ENCODE measurements at regions not wholly inside any gene's neighbourhood (a gene's known extent, or its start where the extent isn't known, plus 50 kb on each side); places are given as distances from the start of the nearest gene placed in this dataset.

DNA sequence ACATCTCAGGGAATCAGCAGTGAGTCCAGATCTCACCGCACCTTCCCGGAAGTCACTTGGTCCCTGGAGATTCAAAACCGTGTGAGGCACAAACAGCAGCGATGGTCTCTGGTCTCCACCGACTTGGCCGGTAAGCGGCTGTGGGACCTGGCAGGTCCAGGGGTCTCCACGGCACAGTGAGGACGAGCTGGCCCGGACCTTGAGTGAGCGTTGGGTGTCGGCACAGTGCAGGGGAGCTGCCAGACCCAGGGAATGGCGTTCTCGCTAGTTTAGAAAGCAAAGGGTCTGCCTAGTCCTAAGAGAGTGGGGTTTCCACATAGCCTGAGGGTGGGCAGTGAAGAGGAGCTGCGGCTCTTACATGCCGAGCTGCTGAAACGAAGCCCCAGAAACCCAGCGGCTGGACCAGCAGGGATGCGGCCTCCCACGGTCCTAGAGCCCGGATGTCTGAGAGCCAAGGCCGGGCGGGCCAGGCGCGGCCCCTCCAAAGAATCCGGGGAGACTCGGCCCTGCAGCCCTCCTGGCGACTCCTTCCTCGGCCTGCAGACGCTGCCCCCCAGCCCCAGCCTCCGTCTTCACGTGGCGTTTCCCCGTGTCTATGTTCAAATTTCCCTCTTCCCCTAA, 185.0 kb downstream of the ERMARD start:
- no peak for DNase-seq (ENCODE audit: low read depth in 2 of 3, low spot score in 2 of 3)

DNA sequence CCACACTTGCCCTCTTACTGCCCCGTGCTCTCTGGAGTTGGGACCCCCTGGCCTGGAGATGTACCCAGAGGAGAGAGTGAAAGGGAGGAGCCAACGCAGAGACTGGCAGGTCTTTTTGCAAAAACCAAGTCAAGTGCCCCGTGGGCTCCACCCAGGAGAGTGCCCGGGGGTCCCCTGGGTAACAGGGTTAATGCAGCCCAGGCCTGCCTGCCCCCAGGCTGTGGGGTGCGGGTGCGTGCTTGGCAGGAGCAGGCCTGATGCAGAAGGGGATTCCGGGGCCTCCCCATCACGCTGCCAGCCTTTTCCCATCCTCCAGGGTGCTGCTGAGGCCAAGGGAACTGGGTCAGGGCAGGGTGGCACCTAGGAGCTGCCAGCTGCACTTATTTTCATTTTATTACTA, 184.4 kb downstream of the ERMARD start:
- no peak for DNase-seq (ENCODE audit: low read depth in 2 of 3, low spot score in 2 of 3)

DNA sequence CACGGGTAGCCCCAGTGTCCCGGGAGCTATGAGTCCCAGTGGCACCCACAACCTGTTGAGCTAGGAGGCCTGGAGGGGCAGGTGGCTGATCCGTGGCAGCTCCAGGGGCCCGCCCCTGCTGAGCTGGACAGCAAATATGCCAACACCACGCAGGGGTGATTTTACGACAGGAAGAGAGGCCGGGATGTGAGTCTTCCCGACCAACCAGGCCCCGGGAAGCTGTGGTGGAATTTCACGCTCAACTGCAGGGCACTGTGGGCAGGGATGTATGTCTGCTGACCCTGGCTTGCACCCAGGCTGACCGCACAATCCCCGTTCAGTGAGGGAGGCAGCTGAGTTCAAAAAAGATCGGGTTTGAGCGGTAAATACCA, 183.9 kb downstream of the ERMARD start:
- no peak for DNase-seq (ENCODE audit: low read depth in 2 of 3, low spot score in 2 of 3)

DNA sequence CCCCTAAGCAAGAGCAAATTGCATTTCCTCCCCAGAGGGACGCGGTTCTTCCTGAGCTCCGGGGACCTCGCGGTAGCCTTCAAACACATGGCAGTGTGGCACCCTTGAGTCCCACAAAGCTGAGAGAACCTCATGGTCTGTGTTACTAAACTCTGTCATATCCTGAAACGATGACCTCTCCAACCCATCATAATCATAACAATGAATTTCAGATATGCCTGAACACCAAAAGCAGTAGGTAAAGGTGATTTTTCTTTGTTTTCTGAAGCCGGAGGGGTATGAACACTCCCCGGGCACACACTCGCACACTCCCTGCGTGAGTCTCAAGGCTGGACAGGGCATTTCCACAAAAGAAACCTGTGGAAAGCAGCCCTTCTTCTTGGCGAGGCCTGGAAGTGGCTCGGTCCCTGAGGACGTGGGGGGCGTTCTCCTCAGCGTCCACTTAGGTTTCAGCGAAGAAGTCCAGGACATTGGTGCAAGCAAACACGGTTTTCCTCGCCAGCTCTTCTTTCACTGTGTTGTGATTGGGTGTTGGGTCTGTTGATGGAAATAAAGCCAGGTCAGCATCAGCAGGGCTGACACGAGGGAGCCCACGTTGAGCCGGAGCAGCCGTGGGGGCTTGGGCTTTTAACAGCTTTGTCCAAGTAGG, 183.4 kb downstream of the ERMARD start:
- DNase-seq (ENCODE audit: low read depth in 2 of 3, low spot score in 2 of 3), result no peak

DNA sequence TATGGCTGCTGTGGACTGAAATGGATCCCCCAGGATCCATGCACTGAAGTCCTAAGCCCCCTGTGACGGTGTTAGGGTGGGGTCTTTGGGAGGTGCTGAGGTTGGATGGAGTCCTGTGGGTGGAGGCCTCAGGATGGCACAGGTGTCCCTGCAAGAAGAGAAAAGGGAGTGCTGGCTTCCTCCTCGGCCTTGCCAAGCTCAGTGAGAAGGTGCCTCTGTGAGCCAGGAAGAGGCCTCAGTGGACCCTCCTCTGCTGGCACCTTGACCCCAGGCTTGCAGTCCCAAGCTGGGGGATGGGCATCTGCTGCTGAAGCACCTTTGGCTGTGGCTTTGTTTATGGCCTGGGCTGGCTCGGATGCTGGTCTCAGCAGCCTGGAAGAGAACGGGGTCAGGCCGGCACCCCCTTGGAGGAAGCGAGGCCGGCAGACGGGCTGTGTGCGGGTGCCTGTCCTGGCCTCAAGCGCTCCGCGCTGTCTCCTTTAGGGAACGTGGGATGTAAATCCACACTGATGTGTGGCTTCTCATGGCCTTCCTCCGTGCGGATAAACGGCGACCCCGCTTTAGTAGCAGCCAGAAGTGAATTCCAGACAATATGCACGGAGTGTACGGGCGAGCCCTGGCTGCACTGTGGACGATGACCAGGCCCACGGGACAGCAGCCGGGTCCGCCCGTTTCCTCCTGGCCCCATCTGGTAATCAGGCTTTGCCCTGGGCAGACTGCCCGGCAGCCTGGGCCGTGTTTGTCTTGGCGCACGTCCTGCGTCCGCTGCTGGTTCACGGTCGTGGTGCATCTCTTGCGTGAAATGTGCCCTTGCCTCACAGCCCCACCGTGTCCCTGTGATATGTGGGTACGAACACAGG, 182.6 kb downstream of the ERMARD start:
- no peak for DNase-seq (ENCODE audit: low read depth in 2 of 3, low spot score in 2 of 3)

DNA sequence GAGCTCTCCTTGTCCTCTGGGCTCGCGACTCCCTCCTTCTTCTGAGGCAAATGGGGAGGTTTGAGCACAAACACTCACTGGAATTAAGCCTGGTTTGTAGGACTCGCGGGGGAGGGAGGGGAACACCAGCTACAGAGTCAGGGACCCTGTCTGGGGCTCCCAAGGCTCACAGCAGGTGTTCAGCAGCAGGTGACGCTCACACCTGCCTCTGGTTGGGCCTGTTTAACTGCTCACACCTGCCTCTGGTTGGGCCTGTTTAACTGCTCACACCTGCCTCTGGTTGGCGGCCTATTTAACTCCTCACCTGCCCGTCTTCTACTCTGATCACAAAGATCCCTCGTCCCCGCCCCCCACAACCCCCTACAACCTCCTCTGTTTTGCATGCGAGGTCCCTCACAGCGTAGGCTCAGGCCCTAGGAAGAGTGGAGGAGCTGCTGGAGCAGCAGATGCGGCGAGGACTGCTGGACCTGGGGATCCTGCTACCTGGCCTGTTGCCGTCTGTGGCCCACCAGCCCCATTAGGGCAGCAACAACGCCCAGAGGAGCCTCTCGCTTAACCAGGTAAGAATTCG, 181.9 kb downstream of the ERMARD start:
- DNase-seq (ENCODE audit: low read depth in 2 of 3, low spot score in 2 of 3), result no peak

DNA sequence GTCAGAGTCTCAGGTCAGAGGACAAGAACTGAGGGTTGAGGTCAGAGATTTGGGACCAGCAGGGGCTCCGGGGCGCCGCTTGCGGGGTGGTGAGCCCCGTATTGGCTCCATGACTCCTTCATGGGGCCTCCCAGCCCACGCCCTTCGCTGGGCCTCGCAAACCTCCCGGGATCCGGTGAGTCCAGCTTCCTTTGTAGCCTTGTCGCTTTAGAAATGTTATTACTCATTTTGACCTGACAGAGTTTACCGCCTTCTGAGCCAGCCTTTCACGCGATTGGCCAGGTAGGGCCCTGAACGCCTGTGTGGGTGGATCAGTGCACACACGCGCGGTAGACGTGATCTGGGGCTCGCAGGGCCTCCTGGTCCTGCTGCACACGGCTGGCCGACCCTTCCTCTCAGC, 181.1 kb downstream of the ERMARD start:
- no peak for DNase-seq (ENCODE audit: low read depth in 2 of 3, low spot score in 2 of 3)

DNA sequence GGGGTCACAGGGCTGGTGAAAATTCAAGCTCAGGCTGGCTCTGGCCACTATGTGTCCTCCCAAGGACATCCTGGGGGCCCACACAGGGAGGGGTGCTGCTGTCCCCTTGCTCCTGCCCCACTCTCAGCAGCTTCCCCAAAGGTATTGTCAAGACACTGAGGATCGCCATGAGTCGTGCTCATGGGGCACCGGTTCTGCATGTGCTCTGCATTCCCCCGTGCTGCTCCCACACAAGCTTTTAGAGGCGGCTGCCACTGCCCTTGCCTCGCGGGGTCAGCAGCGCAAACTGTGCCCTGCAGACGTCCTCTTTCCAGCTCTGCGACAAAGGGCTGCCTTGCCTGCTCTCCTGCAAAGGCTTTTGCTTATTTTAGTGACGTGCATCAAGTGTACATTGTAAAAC, 179.8 kb downstream of the ERMARD start:
- DNase-seq (ENCODE audit: low read depth in 2 of 3, low spot score in 2 of 3), result no peak

DNA sequence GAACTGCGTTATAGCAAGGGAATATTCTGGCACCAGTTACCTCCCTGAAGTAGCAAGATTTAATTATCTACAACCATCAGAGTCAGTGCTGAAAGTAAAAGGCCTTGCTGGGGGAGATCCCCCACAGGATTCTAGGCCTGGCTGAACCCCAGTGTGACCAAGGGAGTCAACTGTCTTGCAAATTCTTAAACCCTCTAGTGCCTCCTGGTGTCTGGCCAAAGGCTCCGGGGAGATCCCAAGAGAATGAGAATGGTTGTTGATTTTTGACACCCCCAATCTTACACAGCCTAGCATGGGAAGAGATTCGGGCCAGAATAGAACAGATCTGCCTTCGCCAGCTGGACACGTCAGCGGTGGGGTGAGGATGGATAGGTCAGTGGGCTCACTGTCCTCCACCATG, 179.4 kb downstream of the ERMARD start:
- DNase-seq (ENCODE audit: low read depth in 2 of 3, low spot score in 2 of 3), result no peak

DNA sequence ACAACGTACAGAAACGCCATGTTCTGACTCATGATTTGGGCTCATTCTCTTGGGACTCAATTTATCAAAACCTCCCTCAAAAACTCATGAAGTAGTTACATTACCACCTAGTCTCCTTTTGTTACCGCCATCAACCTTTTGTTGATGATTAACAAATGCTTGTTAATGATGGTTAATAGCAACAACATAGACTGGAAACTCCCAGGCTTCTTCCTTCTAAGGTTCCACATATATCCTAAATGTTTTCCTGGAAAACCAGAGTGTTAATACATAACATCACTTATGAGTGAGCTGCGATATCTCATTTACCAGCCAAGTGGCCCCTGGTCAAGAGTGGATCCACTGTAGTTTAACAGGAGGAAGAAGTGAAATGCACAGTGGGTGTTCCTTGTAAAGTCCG, 176.3 kb downstream of the ERMARD start:
- no peak for DNase-seq (ENCODE audit: low read depth in 2 of 3, low spot score in 2 of 3)

DNA sequence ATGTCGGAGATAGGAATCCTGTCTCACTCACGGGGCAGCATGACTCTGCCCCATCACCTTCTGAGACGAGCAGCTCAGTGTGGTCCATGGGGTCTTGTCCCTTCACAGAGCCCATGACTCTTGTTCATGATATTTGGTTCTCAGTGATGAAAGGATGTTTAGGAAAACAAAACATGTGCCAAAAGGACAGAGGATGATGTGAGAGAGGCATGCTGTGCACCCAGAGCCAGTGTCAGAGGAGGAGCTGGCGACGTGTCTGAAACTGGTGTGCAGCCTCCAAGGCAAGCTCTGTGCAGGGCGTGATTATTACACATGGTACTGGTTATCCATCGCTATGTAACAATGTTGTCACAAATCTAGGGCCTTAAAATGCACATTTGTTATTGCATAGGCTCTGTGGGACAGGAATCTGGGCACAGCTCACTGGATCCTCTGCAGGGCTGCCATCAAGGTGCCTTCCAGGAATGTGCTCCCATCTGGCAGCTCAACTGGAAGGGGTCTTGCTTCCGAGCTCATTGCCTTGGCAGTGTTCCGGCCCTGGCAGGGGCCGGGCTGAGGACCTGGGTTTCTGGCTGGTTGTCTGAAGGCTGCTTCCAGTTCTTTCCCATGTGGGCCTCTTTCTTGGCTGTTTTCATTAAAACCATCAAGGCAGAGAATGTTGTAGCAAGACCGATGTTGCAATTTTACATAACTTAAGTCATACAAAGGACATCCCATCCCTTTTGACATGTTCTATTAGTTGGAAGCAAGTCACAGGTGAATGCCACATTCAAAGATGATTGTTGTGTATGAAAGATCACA, 175.4 kb downstream of the ERMARD start:
- DNase-seq (ENCODE audit: low read depth in 2 of 3, low spot score in 2 of 3), result no peak

DNA sequence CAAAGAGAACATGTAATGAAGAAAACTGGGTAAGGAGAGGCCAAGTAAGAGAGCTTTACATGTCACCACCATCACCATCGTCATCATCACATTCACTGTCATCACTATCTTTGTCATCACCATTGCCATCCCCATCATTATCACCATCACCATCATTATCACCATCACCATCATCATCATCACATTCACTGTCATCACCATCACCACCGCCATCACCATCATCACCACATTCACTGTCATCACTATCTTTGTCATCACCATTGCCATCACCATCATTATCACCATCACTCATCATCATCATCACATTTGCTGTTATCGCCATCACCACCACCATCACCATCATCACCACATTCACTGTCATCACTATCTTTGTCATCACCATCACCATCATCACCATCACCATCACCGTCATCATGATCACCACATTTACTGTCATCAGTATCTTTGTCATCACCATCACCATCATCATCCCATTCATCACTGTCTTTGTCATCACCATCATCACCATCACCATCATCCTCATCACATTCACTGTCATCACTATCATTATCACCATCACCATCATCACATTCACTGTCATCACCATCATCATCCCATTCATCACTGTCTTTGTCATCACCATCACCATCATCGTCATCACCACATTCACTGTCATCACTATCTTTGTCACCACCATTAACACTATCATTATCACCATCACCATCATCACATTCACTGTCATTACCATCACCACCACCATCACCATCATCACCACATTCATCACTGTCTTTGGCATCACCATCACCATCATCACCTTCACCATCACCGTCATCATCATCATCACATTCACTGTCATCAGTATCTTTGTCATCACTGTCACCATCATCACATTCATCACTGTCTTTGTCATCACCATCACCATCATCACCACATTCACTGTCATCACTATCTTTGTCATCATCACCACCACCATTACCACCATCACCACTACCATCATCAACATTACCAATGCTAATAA, 172.3 kb downstream of the ERMARD start:
- no peak for DNase-seq (ENCODE audit: low read depth in 2 of 3, low spot score in 2 of 3)

DNA sequence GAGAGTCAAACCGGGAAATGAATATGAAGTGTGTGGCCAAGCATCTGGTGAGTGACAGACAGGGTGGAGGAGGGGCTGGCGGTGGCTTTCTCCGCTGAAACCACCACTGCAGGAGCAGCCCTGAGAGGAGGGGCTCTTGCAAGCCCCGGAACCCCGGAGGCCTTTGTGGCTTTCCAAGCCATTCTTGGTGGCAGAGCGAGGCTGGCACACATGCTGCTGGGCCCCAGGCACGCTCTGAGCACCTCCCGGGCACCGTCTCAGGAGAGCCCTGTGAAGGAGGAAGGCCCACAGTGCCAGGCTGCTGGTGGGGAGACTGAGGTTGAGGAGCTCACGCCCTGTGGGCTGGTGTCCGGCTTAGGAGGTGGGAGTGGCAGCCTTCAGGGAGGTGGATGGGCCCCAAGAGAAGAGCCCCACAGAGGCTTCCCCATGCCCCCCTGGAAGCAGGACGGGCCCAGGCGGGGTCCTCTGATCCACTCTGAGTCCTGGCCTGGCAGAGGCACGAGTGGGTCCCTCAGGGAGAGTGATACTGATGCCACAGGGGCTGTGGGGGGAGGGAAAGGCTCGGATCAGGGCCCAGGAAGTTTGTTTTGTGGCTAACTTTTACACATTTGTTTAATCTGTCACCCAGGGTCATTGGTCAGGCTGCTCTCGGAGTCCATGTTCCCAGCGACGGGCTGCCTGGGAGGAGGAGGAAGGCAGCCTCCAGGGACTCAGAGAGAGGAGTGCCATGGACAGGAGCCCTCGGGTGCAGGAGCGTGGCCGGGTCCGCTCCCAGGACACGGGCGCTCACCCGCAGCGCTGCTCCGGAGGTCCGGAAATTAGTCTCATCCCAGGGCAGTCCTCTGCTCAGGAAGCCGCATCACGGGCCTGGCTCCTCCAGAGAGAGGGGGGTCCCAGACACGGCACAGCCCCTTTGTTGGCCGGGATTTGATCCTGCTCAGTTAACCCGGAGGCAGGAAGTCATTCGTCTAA, 170.7 kb downstream of the ERMARD start:
- DNase-seq (ENCODE audit: low read depth in 2 of 3, low spot score in 2 of 3), result peak; percentile 3 to 34 (median 22)

DNA sequence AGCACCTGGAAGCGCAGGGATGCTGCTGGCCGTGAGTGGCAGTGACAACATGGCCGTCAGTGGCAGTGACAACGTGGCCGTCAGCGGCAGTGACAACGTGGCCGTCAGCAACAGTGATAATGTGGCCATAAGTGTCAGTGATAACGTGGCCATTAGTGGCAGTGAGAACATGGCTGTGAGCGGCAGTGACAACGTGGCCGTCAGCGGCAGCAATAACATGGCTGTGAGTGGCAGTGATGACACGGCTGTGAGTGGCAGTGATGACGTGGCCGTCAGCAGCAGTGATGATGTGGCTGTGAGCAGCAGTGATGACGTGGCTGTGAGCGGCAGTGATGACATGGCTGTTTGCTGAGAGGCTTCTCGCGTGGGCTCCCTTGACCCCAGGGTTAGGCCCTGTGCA, 169.8 kb downstream of the ERMARD start:
- no peak for DNase-seq (ENCODE audit: low read depth in 2 of 3, low spot score in 2 of 3)

DNA sequence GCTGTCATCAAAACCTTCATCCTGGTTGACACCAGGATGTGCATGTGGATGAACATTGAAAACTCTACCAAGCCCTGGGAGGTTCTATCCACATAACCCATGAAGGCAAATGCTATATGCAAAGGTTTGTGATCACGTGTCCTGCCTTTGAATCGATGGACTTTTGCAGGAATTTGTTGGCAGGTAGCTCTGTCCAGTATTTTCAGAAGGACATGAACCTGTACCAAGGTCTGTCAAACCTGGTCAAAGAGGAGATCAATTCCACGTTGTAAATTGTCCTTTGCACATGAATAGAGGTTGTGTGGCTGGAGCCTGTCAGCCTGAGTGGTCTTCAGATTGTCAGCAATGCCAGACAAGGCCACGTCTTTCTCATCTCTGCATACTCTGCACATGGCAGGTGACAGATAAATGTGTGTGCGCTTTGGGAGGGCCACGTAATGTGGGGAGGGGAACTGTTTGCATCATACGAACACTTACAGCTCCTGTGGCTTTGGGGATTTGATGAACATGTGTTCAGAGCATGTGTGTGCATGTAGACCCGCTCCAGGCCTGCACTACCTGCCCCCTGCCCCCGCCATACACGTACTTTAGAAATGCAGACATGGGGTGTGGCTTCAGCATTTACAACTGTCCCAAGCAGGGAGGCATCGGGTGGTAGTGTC, 169.1 kb downstream of the ERMARD start:
- DNase-seq (ENCODE audit: low read depth in 2 of 3, low spot score in 2 of 3), result no peak

DNA sequence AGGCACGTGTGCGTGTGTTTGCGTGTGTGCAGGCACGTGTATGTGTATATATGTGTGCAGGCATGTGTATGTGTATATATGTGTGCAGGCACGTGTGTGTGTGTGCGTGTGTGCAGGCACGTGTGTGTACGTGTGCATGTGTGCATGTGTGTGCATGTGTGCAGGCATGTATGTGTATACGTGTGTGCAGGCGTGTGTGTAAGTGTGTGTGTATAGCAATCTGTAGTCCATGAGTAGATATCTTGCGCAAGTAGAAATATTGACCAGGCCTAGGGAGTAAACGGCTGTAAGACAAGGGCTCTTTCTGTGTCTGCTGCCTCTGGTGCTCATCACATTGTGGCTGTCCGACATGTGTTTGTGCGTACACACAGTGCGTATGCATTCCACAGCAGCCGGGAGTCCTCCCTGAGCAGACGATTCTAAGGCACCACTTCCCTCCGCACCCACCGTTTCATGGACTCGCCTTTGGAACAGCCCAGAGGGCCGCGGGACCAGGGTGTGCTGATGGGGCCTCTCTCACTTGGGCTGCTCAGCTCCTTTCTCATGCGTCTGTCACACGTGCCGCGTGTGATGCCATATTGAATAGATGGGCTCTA, 167.6 kb downstream of the ERMARD start:
- no peak for DNase-seq (ENCODE audit: low read depth in 2 of 3, low spot score in 2 of 3)

DNA sequence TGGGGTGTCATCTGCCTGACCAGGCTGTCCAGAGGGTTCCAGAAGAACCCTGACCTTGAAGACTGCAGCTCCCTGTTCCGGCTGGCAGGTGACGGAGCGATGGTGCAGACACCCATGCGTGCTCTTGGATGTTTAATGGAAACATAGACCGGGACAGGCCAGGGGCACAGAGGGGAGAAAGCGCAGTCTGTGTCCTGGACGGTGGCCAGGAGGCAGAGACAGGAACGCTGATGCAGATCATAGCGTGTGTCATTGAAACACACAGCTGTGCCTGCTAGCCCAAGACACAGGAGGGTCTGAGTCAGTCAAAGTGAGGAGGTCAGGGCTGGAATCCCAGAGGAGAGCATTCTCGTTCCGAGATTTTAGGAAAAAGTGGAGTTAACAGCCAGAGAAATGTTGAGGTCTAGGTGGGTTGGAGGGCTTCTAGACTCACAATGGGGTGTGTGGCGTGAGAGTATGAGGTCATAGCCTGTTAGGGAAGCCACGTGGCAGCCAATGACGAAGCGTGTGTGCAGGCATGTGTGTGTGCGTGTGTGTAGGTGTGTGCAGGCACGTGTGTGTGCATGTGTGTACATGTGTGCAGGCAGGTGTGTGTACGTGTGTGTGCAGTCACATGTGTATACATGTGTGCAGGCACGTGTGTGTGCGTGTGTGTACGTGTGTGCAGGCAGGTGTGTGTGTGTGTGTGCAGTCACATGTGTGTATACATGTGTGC, 167.0 kb downstream of the ERMARD start:
- no peak for DNase-seq (ENCODE audit: low read depth in 2 of 3, low spot score in 2 of 3)
